ENCODE measurements at regions not wholly inside any gene's neighbourhood (a gene's known extent, or its start where the extent isn't known, plus 50 kb on each side); places are given as distances from the start of the nearest gene placed in this dataset.
"Not testable (repeated sequence)": the region's sequence is repeated elsewhere in the genome, so short reads cannot be mapped to it uniquely, and the experiment has no call there.

GRCh38 chr3:33941804-33942203 is 143.4 kb downstream of the PDCD6IP start:
- H3K36me3 Mint-ChIP-seq (ENCODE audit: insufficient read depth, unreplicated experiment), result no peaks in the 10 kb centered on the region
- no peak for TF ChIP-seq CTCF (IDR thresholded peaks at IDR 0.05; ENCODE audit: insufficient read depth in 1 of 2, low read depth in 1 of 2, low read length in 1 of 2, severe bottlenecking in 1 of 2, unreplicated experiment in 1 of 2)
- no peaks in the 10 kb centered on the region for H3K36me3 ChIP-seq (ENCODE audit: control insufficient read depth, insufficient read depth, low read length)
- H3K9me3 Mint-ChIP-seq (ENCODE audit: unreplicated experiment), result no peaks in the 10 kb centered on the region
- intact Hi-C loops (cut with micrococcal nuclease; ENCODE audit: unreplicated experiment), result no loop called here
- no TSS peak for BruUV-seq (replicated peaks)
- no peak for DNase-seq
- no peaks in the 10 kb centered on the region for H3K27me3 Mint-ChIP-seq (ENCODE audit: insufficient read depth, unreplicated experiment)
- H3K4me1 ChIP-seq, result no peaks in the 10 kb centered on the region
- no peak overlapping the region for H3K4me3 Mint-ChIP-seq (ENCODE audit: unreplicated experiment)
- no peak overlapping the region for H3K27ac Mint-ChIP-seq (ENCODE audit: unreplicated experiment)
- no peaks in the 10 kb centered on the region for H3K9me3 ChIP-seq
- peaks cover 6% of the 10 kb centered on the region for H3K4me1 Mint-ChIP-seq (ENCODE audit: low read depth, unreplicated experiment)
- POLR2A ChIA-PET, result no interaction called here
- no peak overlapping the region for H3K4me3 ChIP-seq (ENCODE audit: low read depth, low read length)
- H3K27me3 ChIP-seq (replicated peaks; ENCODE audit: control insufficient read depth, insufficient read depth, low read length), result no peaks in the 10 kb centered on the region; the same call in 1 of the 2 replicates
- CTCF ChIA-PET, result no interaction called here

DNA sequence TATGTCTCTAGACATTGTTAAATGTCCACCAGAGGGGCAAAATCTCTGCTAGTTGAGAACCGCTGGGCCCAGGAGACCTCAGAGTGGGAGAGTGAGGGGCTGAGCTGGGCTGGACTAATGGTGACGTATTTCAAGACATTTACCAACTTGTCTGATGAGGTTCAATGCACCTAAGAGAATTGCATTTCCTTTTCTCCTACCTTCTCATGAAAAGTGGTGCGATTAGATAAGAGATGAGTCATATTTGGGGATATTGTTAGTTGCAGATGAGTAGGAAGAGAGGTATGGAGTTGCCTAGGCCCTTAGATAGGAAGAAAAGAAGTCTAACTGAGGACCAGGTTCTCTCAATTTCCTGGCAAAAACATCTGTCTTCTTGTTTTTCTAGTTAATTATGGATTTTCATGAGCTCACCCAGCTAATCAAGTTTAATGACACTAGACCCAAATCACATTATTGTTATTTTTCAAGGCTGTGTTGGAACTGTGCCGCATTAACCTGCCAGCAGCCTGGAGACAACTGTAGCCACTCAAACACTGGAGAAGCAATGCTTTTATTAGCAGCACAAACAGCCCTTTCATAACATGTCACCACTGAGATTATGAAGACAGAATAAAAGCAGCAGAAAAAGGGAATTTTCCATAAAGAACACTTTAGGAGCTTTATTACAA is 144.2 kb downstream of the PDCD6IP start:
- POLR2A ChIA-PET, result no interaction called here
- CTCF ChIA-PET, result no interaction called here

DNA sequence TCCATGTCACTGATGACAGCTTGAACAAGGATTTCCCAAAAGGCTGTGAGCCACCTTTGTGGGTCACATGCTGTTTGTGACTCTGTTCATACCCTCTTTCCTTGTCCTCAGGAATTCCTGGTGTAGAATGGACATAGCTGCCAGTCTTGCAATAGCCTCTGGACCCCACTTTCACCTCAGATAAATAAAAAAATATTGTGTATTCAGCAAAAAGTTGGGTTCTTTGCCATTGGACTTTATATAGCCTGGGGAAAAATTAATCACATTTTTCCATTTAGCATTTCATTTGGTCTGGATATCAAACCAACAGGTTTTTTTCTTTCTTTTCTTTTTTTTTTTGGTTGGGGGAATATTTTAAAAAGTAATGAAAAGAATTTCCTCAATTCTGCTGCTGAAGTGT is 144.8 kb downstream of the PDCD6IP start:
- Mint-ChIP-seq H3K4me3 (ENCODE audit: unreplicated experiment) (no peak overlapping the region), H3K27ac (ENCODE audit: unreplicated experiment) (no peak overlapping the region), H3K36me3 (ENCODE audit: insufficient read depth, unreplicated experiment) (no peaks in the 10 kb centered on the region), H3K27me3 (ENCODE audit: insufficient read depth, unreplicated experiment) (no peaks in the 10 kb centered on the region), H3K4me1 (ENCODE audit: low read depth, unreplicated experiment) (peaks cover 6% of the 10 kb centered on the region), H3K9me3 (ENCODE audit: unreplicated experiment) (no peaks in the 10 kb centered on the region)
- no peaks in the 10 kb centered on the region for H3K36me3 ChIP-seq (ENCODE audit: control insufficient read depth, insufficient read depth, low read length)
- TF ChIP-seq CTCF (IDR thresholded peaks at IDR 0.05; ENCODE audit: insufficient read depth in 1 of 2, low read depth in 1 of 2, low read length in 1 of 2, severe bottlenecking in 1 of 2, unreplicated experiment in 1 of 2), result no peak
- ChIA-PET POLR2A (no interaction called here), CTCF (no interaction called here)
- H3K4me1 ChIP-seq, result no peaks in the 10 kb centered on the region
- H3K4me3 ChIP-seq (ENCODE audit: low read depth, low read length), result no peak overlapping the region
- intact Hi-C loops (cut with micrococcal nuclease; ENCODE audit: unreplicated experiment), result no loop called here
- DNase-seq, result no peak
- H3K27me3 ChIP-seq (replicated peaks; ENCODE audit: control insufficient read depth, insufficient read depth, low read length), result no peaks in the 10 kb centered on the region; the same call in 1 of the 2 replicates
- no TSS peak for BruUV-seq (replicated peaks)
- H3K9me3 ChIP-seq, result no peaks in the 10 kb centered on the region

More for the DNA sequence above, 144.2 kb downstream of the PDCD6IP start:
- Histone ChIP-seq H3K9me3 (no peaks in the 10 kb centered on the region), H3K4me3 (ENCODE audit: low read depth, low read length) (no peak overlapping the region), H3K4me1 (no peaks in the 10 kb centered on the region), H3K36me3 (ENCODE audit: control insufficient read depth, insufficient read depth, low read length) (no peaks in the 10 kb centered on the region), H3K27me3 (replicated peaks; ENCODE audit: control insufficient read depth, insufficient read depth, low read length) (no peaks in the 10 kb centered on the region; the same call in 1 of the 2 replicates)
- no TSS peak for BruUV-seq (replicated peaks)
- DNase-seq, result no peak
- intact Hi-C loops (cut with micrococcal nuclease; ENCODE audit: unreplicated experiment), result no loop called here
- Mint-ChIP-seq H3K27me3 (ENCODE audit: insufficient read depth, unreplicated experiment) (no peaks in the 10 kb centered on the region), H3K9me3 (ENCODE audit: unreplicated experiment) (no peaks in the 10 kb centered on the region), H3K27ac (ENCODE audit: unreplicated experiment) (no peak overlapping the region), H3K4me3 (ENCODE audit: unreplicated experiment) (no peak overlapping the region), H3K4me1 (ENCODE audit: low read depth, unreplicated experiment) (peaks cover 6% of the 10 kb centered on the region), H3K36me3 (ENCODE audit: insufficient read depth, unreplicated experiment) (no peaks in the 10 kb centered on the region)
- no peak for TF ChIP-seq CTCF (IDR thresholded peaks at IDR 0.05; ENCODE audit: insufficient read depth in 1 of 2, low read depth in 1 of 2, low read length in 1 of 2, severe bottlenecking in 1 of 2, unreplicated experiment in 1 of 2)

DNA sequence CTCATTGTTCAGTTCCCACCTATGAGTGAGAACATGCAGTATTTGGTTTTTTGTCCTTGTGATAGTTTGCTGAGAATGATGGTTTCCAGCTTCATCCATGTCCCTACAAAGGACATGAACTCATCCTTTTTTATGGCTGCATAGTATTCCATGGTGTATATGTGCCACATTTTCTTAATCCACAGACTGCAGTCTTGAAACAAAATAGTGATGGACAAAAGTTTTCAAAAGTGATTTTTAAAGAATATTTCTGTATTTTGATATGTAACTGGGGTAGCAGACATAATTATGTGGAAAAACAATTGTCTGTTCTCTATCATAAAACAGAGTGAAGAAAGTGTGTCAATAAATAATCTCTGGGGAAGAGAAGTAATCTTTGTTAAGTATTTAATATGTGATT is 148.2 kb downstream of the PDCD6IP start:
- not testable (repeated sequence) for H3K9me3 Mint-ChIP-seq (ENCODE audit: unreplicated experiment)

More for the DNA sequence above, 148.2 kb downstream of the PDCD6IP start:
- H3K4me3 Mint-ChIP-seq (ENCODE audit: unreplicated experiment); H3K4me1 Mint-ChIP-seq (ENCODE audit: low read depth, unreplicated experiment); intact Hi-C loops (cut with micrococcal nuclease; ENCODE audit: unreplicated experiment); H3K27me3 ChIP-seq (replicated peaks; ENCODE audit: control insufficient read depth, insufficient read depth, low read length); H3K4me1 ChIP-seq; DNase-seq; H3K27ac Mint-ChIP-seq (ENCODE audit: unreplicated experiment); H3K36me3 ChIP-seq (ENCODE audit: control insufficient read depth, insufficient read depth, low read length); H3K9me3 ChIP-seq; CTCF ChIA-PET; POLR2A ChIA-PET; H3K27me3 Mint-ChIP-seq (ENCODE audit: insufficient read depth, unreplicated experiment); H3K36me3 Mint-ChIP-seq (ENCODE audit: insufficient read depth, unreplicated experiment); H3K4me3 ChIP-seq (ENCODE audit: low read depth, low read length); BruUV-seq (replicated peaks): not testable (repeated sequence)

All from Caco-2 (cell line).